ENCODE measurements at regions not wholly inside any gene's neighbourhood (a gene's known extent, or its start where the extent isn't known, plus 50 kb on each side); places are given as distances from the start of the nearest gene placed in this dataset.
"Not testable (repeated sequence)": the region's sequence is repeated elsewhere in the genome, so short reads cannot be mapped to it uniquely, and the experiment has no call there.

DNA sequence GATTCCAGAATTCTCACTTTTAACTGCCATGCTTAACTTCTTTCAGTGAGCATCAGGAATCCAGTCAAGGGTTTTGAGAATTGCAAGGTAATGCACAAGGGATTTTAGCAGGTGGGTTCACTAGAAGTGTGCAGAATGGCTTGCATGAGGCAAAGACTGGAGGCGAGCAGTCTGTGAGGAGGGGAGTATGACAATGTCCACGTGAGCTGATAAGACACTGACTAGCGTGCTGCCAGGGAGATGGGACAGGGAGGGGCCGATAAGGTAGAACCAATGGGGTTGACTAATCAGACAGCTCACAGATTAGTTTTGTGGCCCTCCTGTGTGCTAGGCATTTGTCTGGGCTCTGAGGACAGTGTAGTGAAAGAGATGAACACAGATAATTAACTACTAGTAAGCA is 102.0 kb upstream of the DAZL start:
- no peak for DNase-seq (ENCODE audit: low read depth, low spot score)

DNA sequence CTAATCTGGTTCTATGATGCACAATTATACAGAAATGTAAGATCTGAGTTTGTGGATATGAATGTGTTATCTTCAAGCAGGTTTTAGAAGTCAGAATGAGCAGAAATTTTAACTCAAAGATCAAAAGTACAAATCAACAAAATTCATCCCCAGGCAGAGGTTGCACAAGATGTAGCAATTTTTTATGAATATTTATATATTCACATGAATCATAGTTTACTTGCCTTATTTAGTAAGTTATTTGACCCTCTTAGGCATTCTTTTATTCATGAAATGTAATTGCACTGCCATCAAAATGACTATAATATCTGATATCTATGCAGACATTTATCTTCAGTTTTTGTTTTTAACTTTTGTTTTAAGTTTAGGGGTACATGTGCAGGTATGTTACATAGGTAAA is 103.1 kb upstream of the DAZL start:
- DNase-seq (ENCODE audit: low read depth, low spot score), result no peak

DNA sequence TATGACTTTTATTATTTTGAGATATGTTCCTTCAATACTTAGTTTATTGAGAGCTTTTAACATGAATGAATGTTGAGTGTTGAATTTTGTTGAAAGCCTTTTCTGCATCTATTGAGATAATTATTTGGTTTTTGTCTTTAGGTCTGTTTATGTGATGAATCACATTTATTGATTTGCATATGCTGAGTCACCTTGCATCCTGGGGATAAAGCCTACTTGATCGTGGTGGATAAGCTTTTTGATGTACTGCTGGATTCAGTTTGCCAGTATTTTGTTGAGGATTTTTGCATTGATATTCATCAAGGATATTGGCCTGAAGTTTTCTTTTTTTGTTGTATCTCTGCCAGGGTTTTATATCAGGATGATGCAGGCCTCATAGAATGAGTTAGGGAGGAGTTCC is 106.5 kb upstream of the DAZL start:
- DNase-seq (ENCODE audit: low read depth, low spot score), result not testable (repeated sequence)

DNA sequence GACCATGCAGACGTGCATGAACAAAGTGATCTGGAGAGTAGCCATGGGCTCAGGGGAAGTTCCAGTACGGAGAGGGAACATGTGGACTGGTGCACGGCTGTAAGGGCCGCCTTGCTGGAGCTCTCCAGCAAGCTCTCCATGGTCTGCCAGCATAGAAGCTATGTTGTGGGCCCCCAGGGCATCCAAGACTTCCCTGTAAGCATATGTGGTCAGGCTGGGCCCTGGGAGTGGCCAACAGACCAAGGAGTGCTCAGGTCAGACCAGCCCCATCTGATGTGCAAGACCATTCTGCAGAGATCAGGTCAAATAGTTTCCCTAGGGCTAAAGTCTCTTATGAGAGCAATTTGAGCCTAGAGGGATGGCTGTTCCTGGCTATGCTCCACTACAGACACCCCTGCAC is 110.1 kb upstream of the DAZL start:
- DNase-seq (ENCODE audit: low read depth, low spot score), result no peak

DNA sequence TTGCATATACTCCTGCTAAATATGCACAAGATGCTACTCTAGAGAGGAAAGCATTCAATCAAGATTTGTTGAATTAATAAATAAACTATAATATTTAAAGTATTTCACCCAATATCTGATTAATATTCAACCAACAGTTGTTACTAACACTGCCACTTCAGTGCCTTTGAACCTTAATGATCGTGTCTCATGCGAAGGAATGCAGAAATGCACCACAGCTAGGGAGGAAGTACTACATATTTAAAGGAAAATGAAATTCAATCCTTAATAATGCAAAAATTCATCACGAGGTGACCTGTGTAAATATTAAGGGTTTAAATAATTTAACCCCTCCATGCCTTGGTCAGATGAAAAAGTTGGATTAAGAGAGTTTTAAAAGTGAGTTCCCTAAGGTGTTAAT is 114.2 kb upstream of the DAZL start:
- DNase-seq (ENCODE audit: low read depth, low spot score), result no peak

DNA sequence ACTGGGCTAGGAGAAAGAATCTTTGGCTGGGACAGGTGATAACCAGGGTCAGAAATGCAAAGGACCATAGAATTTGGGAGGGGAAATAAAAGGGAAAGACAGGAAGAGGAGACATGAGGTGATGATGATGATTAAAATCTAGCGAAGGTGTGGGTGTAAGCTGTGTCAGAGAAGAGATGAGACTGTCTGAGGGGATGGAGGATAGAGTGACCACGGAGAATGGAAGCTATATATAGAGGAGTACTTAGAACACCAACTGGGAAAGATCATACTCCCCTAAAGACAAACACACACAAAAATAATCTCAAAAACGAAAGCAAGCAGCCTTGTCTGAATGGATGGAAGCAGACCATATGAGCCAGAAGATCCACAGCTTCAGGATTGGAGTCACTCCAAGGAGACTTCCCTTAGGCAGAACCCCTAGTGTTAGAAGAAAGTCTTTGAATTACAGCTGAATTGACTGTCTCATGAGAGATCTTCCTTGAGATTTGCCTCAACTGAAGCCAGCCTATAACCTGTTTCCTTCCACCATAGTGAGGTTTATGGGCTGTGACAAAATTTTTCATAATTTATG is 115.2 kb upstream of the DAZL start:
- no peak for DNase-seq (ENCODE audit: low read depth, low spot score)

DNA sequence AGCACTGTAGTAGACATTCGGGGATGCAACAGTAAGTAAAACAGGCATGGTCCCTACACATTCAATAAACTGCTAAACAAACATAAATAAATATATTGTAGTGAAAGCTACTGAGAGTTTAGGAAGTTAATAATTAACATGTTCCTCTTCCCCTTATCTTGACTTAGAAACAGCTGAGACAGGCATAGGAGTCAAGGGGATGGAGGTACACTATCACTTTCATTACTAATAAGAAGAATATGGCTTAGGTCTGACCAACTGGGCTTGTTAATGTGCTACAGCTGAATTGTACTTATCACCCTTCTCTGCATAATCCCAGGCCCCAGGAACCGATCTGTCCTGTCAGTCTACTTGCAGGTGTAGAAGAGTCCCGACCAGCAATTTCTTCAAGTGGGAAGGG is 116.3 kb upstream of the DAZL start:
- DNase-seq (ENCODE audit: low read depth, low spot score), result no peak

DNA sequence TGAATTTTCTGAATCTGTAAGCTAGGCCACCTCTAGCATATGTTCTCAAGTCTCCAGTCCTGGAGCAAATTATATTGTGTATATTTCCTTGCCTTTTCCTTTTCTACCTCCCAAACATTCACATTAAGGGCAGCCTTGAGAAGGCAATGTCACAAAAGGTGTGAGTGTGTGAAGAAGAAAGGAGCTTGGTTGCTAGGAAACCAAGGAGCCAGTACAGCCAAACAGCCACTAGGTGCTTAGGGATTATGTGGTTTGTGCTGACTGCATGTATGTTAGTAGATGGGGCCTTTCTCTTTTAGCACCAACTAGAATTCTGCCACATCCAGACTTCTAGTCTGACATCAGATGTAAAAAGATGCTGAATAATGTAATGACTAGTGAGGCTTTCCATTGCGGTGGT is 118.8 kb upstream of the DAZL start:
- no peak for DNase-seq (ENCODE audit: low read depth, low spot score)

DNA sequence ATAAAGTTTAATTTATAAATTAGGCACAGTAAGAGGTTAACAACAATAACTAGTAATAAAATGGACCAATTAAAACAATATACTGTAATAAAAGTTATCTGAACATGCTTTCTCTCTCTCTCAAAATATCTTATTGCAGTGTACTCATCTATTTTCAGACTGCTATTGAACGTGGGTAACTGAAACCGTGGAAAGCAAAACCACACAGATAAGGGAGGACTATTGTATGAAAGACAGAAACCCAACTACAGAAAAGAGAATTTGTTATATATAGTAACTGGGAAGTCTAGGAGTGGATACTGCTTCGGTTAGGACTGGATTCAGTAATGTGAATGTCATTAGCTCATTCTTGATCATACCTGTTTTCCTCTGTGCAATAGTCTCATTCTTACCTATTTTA is 119.3 kb upstream of the DAZL start:
- DNase-seq (ENCODE audit: low read depth, low spot score), result no peak

DNA sequence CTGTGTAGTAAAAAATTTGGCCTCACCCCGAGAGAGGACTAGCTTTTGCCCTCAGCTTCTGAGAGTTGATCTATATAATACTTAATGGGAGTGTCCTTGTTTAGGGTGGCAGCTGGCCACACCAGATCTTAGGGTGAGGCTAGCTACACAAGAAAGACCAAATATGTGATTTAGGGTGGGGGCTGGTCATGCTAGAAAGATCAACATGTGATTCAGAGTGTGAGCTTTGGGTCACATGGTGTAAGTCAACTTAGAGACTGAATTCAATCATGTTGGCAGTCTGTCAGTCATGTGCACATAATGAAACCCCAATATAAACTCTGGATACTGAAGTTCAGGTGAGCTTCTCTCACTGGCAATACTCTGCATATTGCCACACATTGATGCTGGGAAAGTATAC is 120.7 kb upstream of the DAZL start:
- DNase-seq (ENCODE audit: low read depth, low spot score), result no peak

DNA sequence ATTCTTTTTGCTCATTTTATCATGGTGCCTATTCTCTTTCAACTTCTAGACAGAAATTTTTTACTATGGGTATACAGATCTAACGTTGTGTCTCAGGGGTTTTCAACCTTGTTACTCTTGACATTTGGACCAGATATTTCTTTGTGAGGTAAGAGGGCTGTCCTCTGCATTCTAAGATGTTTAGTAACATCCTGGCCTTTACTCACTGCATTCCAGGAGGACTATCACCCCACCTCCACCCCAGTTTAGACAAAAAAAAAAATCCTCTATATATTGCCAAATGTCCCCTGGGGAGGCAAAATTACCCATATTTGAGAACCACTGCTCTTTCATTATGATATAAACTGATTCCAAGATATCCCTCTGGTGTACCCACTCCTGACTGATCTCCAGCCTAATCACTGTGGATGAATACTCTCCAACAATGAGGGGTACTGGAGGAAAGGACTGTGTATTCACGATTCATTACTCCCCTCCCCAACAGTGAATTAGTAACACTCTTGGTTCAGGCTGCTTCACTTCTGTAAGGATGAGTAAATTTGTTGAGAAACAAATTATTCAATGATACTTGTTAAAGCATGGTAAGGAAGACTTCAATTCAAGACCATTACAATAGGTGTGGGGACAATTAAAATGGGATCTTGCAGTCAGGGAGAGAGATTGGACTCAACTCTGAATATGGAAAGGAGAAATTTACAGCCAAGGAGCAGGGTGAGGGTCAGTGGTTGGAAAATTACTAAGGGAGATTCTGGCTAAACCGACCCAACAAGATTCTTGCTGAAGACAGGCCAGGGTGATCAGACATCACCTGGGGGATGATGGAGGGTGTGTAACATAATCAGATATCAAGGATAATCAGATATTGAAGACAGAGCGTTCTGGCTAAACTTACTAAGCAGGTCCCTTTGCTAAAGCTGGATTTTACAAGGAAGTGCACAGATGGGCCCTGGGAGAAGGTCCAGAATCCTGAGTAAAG is 123.8 kb upstream of the DAZL start:
- DNase-seq (ENCODE audit: low read depth, low spot score), result no peak

DNA sequence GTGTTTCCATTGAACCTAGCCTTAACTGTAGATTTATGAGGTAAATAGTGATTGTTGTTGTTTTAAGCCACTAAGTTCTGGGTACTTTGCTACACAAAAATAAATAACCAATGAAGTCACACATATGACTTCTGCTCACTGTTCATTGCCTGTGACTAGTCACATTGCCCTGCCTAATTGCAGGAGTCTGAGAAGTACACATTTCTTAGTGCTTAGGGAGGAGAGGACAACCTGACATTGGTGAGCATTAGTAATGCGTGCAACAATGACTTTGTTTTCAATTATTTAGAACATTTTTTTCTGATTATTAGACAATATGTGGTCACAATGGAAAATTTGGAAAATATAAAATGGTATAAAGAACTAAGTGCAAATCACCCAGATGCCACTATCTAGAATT is 133.2 kb upstream of the DAZL start:
- no peak for DNase-seq (ENCODE audit: low read depth, low spot score)

DNA sequence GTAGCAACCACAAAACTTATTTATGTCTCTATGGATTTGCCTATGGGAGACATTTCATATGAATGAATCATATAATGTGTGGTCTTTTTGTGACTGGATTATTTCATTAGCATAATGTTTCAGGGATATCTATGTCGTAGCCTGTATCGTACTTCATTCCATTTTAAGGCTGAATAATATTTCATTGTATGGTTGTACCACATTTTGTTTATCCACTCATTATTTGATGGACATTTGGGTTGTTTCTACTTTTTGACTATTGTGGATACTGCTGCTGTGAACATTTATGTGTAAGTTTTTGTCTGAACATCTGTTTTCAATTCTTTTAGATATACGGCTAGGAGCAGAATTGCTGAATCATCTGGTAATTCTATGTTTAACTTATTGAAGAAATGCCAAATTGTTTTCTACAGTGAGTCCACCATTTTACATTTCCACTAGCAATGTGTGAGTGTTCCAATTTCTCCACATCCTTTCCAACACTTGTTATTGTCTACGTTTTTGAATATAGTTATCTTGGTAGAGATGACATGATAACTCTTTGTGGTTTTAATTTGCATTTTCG is 134.4 kb upstream of the DAZL start:
- no peak for DNase-seq (ENCODE audit: low read depth, low spot score)

DNA sequence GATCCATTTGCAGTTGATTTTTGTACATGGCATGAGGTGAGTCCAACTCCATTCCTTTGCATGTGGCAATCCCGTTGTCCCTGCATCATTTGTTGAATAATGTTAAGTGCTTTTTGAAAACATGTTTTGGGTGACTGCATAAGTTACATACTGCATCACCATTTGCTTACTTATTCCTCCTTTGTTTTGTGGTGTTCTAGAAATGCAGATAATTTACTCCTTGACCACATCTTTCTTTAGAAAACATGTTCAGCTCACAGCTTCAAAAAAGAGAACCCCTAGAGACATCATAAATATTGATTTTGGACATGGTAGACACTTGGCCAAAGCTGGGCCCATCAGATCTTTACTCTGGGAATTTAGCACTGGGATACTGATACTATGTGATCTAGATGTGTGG is 135.3 kb upstream of the DAZL start:
- no peak for DNase-seq (ENCODE audit: low read depth, low spot score)

DNA sequence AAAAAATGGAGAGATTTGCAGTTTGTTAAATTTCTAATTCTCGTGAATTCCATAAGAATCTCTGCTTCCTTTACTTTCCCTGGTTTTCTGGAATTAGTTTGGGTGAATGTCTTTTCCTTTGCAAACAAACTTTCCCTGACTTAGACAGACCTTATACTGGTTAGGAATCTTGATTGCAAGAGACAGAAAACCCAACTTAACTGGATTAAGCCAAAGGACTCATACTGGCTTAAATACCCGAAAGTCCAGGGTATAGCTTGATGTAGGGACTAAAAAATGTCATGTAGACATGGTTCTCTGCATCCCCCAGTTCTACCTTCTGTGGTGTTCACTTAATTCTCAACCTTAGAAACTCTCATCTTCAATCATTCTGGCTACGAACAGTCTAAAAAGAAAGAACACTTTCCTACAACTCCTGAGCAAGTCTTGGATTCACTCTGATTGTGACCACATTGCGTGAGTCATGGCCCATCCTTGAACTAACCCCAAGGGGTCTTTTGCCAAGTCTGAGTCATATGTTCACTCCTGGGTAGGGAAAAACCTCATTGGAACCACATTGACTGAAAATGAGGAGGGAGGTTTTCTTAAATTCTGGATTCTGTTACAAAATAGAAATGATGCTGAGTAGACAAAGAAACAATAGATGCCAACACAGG is 136.0 kb upstream of the DAZL start:
- DNase-seq (ENCODE audit: low read depth, low spot score), result no peak

DNA sequence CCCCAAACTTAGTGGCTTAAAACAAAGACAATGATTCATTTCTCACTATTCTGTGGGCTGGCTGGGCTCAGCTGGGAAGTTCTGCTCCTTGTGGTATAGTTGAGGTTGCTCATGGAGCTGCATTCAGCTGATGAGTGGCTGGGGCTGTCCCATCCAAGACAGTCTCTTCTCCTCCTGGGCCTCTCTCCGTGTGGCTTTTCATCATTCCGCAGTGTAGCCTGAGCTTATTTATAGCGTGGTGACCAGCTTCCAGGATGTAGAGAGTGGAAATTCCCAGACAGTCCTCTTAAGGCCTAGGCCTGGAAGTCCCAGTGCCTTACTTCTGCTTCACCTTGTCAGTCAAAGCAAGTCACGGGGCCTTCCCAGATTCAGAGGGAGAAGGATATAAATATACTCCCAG is 136.7 kb upstream of the DAZL start:
- no peak for DNase-seq (ENCODE audit: low read depth, low spot score)

DNA sequence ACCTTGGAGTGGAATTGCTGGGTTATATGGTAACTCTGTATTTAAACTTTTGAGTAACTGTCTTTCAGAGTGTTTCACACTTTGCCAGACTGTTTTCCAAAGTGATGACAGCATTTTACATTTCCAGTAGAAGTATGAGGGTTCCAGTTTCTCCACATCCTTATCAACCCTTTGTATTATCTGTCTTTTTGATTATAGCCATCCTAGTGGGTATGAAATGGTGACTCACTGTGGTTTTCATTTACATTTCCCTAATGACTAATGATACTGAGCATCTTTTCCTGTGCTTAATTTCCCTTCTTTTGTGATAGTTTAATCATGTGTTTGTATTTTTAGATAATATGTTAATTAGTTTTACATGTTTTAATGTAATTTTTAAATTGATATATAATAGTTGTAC is 138.1 kb upstream of the DAZL start:
- DNase-seq (ENCODE audit: low read depth, low spot score), result no peak

DNA sequence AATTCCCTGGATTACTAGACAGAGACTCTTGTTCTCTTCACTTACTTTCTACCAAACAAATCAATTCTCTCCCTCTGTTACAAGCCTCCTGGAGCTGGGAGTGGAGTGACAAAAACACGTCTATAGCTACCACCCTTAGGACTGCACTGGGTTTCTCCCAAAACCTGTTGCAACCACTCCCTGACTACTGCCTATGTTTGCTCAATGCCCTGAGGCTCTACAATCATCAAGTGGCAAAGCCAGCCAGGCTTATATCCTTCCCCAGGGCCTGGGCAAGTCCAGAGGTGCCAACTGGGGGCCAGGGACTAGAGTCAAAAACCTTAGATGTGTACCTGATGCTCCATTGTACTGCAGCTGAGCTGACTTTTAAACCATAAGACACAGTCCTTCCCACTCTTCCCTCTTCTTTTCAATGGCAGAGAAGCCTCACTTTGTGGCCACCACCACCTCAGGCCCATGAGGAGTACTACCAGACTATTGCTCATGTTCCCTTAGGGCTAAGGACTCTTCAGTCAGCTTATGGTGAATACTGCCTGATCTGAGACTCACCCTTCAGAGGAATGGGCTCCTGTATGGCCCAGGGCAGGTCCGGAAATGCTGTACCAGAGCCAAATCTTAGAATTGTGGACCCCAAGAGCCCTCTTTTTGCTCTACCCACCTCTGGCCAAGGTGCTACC is 125.4 kb upstream of the PLCL2 start:
- DNase-seq (ENCODE audit: low read depth, low spot score), result no peak

DNA sequence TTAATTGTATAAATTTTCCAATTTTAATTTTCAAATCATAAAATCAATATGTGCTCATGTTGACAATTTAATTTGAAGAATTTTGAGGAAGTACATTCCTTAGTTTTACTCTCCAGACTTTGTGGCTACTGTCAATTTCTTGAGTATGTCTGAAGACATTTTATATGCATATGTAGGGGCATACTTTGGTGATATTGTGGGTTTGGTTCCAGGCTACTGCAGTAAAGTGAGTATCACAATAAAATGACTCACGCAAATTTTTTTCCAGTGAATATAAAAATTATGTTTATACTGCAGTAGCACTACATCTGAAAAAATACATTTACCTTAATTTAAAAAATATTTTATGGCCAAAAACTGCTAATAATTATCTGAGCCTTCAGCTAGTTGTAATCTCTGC is 123.2 kb upstream of the PLCL2 start:
- no peak for DNase-seq (ENCODE audit: low read depth, low spot score)

DNA sequence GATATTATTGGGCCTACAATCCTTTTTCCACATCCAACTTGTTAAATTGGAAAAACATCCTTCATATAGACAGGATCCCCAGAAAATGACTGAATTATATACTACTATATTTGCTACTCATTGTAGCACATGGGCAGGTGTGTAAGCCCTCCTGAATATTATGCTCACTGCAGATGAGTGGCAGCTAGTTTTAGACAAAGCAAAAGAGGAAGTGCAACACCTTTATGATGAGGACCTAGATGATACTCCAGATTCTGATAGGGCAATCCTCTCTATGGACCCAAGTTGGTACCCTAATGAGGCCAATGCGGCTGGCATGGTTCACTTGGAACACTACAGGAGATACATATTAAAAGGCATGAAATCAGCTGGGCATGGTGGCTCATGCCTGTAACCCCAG is 119.1 kb upstream of the PLCL2 start:
- DNase-seq (ENCODE audit: low read depth, low spot score), result no peak

DNA sequence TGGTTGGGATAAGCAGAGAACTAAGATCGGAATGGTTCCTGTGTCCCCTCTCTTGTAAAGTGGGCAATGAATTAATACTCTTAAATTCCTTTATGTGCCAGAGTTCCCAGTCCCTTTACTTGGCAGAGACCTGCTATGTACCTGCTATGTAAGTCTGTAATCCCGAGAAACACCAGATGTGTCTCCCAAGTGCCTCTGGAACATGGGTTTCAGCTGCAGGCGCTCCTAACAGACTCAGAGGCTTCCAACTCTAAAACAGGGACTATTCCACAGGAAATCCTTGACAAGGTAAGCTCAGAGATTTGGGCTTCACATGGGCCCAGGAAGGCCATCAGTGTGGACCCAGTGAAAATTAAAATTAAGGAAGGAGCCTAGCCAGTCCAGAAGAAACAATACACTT is 117.7 kb upstream of the PLCL2 start:
- DNase-seq (ENCODE audit: low read depth, low spot score), result no peak

DNA sequence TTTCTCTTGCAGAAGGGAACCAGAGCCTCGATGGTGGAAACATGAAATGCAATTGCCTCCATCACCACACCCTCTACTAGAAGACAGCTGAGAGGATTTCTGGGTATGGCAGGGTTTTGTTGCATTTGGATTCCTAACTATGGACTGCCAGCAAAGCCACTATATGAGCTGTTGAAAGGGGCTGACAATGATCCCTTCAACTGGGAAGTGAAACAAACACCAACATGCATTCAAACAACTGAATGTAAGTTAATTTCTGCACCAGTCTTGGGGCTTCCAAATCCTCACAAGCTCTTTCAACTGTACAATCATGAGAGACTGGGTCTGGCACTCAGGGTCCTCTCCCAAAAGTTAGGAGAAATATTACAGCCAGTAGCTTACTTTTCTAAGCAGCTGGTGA is 116.7 kb upstream of the PLCL2 start:
- DNase-seq (ENCODE audit: low read depth, low spot score), result no peak
